ENCODE measurements at regions not wholly inside any gene's neighbourhood (a gene's known extent, or its start where the extent isn't known, plus 50 kb on each side); places are given as distances from the start of the nearest gene placed in this dataset.

DNA sequence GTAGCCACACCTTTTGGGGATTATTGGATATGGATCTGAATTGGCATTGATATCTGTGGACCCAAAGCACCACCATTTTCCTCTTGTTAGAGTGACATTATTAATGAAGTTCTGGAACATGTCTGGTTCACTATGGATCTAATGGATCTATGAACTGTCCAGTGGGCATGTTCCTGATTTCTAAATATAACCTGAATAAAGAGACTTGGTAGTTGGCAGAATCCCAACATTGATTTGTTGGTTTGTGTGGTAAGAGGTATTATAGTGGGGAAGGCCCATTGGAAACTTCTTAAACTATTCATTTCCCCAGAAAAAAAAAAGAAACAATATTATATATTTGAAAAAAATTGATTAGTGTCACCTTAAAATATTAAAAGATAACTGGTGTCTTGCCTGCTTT is 312.6 kb downstream of the HTR1B start:
- no peaks in the 10 kb centered on the region for H3K4me1 Mint-ChIP-seq (ENCODE audit: low read depth)
- no peaks in the 10 kb centered on the region; the same call in 1 of the 2 replicates for H3K27me3 Mint-ChIP-seq (ENCODE audit: insufficient read depth)
- TF ChIP-seq CTCF (IDR thresholded peaks at IDR 0.05) = no peak
- no peak for DNase-seq
- no peak overlapping the region for H3K27ac Mint-ChIP-seq
- no peaks in the 10 kb centered on the region for H3K36me3 Mint-ChIP-seq (ENCODE audit: low read depth)
- no peaks in the 10 kb centered on the region for H3K9me3 Mint-ChIP-seq
- H3K4me3 Mint-ChIP-seq = no peak overlapping the region

GRCh38 chr6:77145244-77145643 is 318.0 kb downstream of the HTR1B start:
- Mint-ChIP-seq H3K27ac (no peak overlapping the region), H3K4me1 (ENCODE audit: low read depth) (no peaks in the 10 kb centered on the region; the same call in 1 of the 2 replicates), H3K9me3 (no peaks in the 10 kb centered on the region), H3K36me3 (ENCODE audit: low read depth) (no peaks in the 10 kb centered on the region), H3K27me3 (ENCODE audit: insufficient read depth) (no peaks in the 10 kb centered on the region), H3K4me3 (no peak overlapping the region)
- no peak for DNase-seq
- no peak for TF ChIP-seq CTCF (IDR thresholded peaks at IDR 0.05)

DNA sequence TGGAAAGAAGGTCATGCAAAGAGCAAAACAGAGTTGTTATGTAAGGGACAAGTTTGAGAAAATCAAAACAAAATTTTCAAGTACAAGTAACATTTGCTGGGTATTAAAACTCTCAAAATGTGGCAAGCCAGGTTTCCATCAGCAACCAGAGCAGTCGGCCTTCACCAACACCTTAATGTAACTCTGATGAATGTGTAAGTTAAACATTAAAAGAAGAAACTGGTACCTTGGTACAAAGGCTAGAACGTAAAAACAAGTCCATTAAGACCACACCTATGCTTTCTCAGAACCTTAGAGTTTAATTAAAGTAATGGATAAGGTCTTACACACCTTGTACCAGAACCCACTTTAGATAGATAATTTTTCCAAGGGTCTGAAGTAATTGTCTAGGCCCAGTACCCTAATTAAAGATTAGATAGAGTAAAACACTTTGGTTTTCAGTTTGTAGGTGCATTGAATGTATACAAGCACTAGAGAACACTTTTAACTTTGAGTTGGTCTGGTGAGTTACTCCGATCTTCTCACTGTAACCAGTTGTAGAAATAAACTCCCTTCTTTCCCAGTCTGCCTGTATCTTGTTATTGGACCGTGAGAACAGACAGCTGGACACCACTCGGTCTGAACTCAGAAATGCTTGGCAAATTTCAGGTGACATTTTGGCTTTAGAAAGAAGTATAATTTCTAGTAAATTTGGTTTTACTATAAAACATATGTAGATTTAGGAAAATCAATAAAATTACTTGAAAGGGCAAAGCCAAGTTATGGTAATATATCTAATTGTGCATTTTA is 319.4 kb downstream of the HTR1B start:
- no peak overlapping the region for H3K4me3 Mint-ChIP-seq
- no peak overlapping the region for H3K27ac Mint-ChIP-seq
- no peaks in the 10 kb centered on the region for H3K36me3 Mint-ChIP-seq (ENCODE audit: low read depth)
- H3K9me3 Mint-ChIP-seq = no peaks in the 10 kb centered on the region
- H3K27me3 Mint-ChIP-seq (ENCODE audit: insufficient read depth) = no peaks in the 10 kb centered on the region
- DNase-seq = no peak
- no peak for TF ChIP-seq CTCF (IDR thresholded peaks at IDR 0.05)
- H3K4me1 Mint-ChIP-seq (ENCODE audit: low read depth) = no peaks in the 10 kb centered on the region; the same call in 1 of the 2 replicates

- H3K36me3 Mint-ChIP-seq (ENCODE audit: low read depth) = no peaks in the 10 kb centered on the region
- peaks cover 15% of the 10 kb centered on the region for H3K4me1 Mint-ChIP-seq (ENCODE audit: low read depth)
- no peaks in the 10 kb centered on the region for H3K9me3 Mint-ChIP-seq
- H3K4me3 Mint-ChIP-seq = no peak overlapping the region
- H3K27me3 Mint-ChIP-seq (ENCODE audit: insufficient read depth) = no peaks in the 10 kb centered on the region
- no peak for DNase-seq
- no peak for TF ChIP-seq CTCF (IDR thresholded peaks at IDR 0.05)
- H3K27ac Mint-ChIP-seq = no peak overlapping the region
Observed at GRCh38 chr6:77136086-77136485, 327.2 kb downstream of the HTR1B start.

- no peak overlapping the region for H3K27ac Mint-ChIP-seq
- H3K36me3 Mint-ChIP-seq (ENCODE audit: low read depth) = 0 out of 2 replicates have a peak, but pooled peaks cover 4% of the 10 kb centered on the region
Observed at GRCh38 chr6:77133031-77133430, 330.3 kb downstream of the HTR1B start.

More at GRCh38 chr6:77133031-77133430, 330.3 kb downstream of the HTR1B start:
- TF ChIP-seq CTCF (IDR thresholded peaks at IDR 0.05) = no peak
- Mint-ChIP-seq H3K27me3 (ENCODE audit: insufficient read depth) (no peaks in the 10 kb centered on the region), H3K4me3 (no peak overlapping the region), H3K4me1 (ENCODE audit: low read depth) (peaks cover 15% of the 10 kb centered on the region), H3K9me3 (no peaks in the 10 kb centered on the region; the same call in 1 of the 2 replicates)
- DNase-seq = no peak
